GM21717 (cell line): ENCODE measurements at regions not wholly inside any gene's neighbourhood (a gene's known extent, or its start where the extent isn't known, plus 50 kb on each side); places are given as distances from the start of the nearest gene placed in this dataset.
A peak's percentile ranks its signal among the peaks of the same experiment; 100 is the strongest.

Experiments
- ATAC-seq: cut with Tn5 transposase; IDR thresholded peaks from one replicate; pipeline ENCODE4 v1.9.1; 2021; ENCODE audit warnings: mild to moderate bottlenecking, moderate library complexity; ENCODE audit not compliant: unreplicated experiment

DNA sequence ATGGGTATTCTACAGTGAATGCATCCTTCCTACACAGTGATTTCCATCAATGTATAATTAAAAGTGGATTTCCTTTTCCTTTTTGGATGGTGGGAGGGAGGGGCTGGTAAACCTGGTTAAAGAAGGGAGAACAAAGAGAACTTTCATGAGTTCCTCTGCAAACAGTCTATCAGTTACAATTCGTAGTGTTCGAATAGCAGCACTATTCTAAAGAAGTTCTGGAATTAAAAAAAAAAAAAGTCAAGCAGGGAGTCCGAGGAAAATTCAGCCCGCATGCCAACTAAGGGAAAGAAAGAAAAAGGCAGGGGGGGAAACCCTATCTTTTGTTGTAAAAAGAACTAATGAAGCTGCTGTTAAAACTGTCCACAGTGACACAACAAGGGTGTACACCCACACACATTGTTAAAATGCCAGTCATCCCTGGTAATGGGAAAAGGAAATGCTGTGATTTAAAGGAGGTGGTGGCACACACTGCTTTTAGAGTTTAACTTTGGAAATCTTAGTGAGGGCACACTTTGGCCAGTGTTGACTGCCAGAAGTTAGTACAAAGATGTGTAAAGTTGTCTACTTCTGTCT is 521.2 kb downstream of the ZIC1 start:
- ATAC-seq, result no peak

DNA sequence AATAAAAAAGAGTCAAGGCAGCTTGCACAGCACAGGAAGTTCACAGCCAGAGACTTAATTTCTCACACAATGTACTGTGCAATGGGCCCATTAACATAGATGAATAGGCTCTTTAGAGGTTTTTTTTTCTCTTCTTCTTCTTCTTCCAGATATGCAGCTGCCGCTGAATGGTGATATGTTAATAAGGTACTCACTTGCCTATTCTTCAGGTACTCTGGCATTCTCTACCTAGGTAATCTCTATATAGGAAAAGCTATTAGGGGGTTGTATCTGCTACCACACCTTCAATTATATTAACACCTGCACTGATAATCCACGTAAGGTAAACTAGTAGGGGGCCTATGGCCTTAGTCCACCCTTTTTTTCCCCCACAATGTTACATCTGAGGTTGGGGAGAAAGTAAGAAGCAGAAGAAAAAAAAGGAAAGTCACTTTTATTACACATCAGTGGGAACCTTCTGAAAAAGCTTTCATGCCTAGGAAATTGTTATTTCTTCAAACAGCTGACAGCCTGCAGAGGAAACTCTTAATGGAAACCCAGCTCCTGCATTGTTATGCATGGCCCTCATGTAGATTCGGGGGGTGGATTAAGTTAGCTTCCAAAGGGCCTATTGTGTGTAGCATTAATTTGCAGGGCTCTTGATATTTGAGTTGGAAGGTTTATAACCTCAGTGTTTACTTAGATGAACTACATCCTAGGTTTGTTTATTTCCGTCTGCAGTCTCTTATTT is 525.5 kb downstream of the ZIC1 start:
- ATAC-seq, result no peak

DNA sequence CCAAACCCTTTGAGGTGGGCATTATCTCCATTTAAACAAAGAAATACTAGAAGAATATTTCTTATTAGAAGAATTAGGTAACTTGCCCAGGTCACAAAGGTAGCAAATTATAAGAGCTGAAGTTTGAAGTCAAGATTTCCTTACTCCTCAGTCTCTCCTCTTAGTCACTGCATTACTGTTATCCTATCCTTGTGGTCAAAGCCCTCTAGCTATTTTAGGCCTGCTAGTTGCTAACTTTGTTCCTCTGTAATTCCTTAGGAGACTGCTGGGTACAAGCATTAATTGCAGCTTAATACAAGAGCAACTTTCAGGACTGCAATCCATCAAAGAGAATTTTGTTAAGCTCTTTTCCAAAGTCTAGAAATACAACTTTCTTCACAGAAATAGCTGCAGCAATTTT is 528.2 kb downstream of the ZIC1 start:
- no peak for ATAC-seq

DNA sequence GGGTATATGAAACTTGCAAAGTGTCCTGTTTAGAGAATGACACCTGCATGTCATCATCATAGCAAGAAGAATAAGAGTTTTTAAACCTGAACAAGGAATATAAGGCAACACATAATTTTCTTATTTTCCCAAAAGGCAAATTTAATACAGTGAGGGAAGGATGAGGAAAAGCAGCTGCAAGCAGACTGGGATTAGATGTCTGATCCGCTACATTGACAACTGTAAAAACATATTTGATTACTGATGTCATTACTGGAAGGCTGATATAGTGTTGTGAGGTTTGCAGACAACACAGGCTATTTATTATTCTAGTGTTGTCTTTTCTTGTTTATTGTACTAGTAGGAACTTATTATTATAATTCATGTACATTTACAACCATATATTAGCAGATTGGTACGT is 528.7 kb downstream of the ZIC1 start:
- ATAC-seq, result no peak

DNA sequence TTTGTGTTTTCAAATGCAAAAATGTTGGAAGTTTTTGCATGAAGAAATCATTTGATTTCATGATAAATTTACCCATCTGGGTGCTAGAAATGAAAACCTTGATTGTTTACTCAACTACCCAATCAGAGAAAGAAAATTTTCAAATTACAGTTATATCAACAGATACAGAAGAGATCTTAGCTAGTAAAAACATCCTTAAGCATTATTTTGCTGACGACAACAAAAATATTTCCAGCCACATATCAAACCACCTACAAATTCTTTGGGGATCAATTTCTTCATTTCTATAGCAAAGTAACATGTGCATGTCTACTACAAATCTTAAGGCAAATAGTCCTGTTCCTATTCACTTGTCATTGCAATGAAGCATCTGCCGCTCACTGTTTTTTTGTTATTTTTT is 530.3 kb downstream of the ZIC1 start:
- no peak for ATAC-seq

DNA sequence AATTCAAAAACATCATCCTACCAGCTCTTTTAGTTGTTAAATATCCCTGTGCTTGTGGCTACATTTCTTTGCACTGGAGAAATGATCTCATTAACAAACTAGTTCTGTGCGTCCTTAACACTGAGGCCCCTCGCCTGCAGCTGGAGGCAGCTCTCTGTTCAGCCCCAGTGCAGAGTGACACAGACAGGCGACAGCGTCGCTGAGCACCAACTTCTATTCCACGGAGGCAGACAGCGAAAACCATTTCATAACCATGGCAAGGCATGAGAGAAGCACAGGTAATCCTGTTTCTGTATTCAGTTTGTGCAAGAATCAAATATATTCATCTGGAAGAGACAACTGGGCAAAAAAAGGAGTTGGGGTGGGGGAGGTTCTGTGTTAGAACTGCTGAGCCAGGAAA is 530.7 kb downstream of the ZIC1 start:
- ATAC-seq, result no peak

DNA sequence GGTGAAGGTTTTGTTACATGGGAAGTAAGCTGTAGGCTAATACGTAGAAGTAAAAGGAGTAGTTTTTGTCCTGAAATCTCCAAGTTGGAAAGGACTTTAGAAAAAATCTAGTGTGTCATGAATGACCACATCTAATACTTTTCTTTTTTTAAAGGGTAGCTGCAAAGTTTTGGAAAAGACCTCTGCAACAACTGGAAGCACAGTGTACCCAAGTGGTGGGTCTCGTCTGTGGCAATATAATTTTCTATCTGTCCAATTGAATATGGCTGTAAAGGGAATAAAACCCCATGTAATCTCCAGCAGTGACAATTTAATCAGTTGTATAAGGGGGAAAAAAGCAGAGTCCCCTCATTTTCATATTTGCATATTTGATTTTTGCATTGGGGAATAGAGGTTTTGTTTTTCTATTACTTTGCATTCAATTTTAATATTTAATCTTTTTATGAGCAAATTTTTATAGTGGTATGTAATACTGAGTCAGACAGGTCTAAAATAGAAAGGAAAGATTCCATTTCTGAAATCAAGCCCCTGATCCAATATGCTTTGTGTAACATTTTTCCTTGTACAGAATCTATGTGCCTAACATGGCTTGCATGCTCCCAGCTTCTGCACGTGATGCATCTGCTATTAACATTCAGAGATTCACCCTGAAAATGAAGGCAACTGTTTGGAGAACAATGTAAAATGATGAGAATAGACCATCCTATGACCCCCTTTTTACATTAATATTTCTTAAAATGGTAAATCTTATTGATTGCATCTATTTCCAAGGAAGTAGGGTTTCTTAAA is 531.4 kb downstream of the ZIC1 start:
- no peak for ATAC-seq

GRCh38 chr3:147941969-147942368 is 532.8 kb downstream of the ZIC1 start:
- ATAC-seq, result no peak

DNA sequence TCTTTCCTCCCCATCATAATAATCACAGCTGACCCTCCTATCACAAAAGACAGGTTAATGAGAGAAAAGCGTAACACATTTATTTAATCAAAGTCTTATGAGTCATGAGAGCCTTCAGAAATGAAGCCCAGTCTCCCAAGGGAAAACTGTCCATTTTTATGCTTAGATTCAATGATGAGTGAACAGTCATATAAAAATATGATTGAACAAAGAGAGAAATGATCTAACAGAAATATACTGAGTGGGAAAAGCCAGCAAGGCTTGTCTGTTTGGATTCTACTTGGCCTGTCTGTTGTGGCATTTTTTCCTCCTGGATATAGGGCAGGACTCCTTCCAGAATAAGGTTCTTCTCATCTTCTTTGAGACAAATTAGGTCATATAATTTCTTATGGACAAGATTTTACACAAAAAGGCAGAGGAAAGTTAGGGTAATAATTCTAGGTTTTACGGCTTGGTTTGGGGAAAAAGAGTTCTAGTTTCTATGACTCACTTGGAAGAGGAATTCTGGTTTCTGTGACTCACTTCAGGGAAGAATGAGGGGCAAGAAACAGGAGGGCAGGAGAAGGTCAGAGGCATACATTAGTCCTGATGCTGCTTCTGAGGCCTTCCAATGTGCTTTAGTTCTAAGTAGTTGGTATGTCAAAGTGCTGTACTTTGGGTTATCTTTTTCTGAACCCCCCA is 534.2 kb downstream of the ZIC1 start:
- ATAC-seq, result no peak

GRCh38 chr3:147945968-147946519 is 536.9 kb downstream of the ZIC1 start:
- peak; percentile 81 for ATAC-seq

DNA sequence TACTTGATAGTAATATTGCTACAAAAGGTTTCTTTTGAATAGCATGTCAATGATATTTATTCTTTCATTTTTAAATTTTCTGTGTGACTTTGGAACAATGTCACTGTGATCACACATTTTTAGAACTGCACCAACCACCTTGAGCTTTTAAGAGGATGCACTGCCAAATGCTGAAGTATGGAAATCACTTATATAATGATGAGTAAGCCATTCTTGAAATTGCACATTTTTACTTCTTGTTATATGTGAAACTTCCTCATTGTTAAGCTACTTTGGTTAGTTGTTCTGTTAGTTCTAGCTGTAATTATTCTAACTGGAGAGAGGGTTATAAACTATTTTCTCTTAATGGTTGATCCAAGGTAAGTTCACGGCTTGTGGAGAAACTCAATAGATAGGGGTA is 547.5 kb downstream of the ZIC1 start:
- no peak for ATAC-seq

DNA sequence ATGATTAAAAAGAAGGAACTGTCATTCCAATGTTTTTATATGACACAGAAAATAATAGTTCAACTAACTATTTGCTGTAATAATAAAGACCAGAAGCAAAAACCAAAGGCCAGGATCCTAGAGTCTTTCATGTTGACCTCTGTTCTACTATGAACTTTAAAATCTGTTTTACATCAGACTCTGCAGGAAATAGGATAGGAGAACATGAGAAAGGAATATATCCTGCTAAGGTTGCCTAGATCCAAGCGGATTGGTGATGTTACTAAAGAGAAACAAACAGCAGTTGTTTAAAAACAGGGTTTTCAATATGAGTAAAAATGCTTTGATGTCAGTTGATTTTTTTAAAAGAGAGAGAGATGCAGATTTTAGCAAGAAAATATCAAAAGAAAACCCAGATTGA is 549.6 kb downstream of the ZIC1 start:
- no peak for ATAC-seq

- ATAC-seq, result no peak
Measured at GRCh38 chr3:147960786-147961185, 551.6 kb downstream of the ZIC1 start.

DNA sequence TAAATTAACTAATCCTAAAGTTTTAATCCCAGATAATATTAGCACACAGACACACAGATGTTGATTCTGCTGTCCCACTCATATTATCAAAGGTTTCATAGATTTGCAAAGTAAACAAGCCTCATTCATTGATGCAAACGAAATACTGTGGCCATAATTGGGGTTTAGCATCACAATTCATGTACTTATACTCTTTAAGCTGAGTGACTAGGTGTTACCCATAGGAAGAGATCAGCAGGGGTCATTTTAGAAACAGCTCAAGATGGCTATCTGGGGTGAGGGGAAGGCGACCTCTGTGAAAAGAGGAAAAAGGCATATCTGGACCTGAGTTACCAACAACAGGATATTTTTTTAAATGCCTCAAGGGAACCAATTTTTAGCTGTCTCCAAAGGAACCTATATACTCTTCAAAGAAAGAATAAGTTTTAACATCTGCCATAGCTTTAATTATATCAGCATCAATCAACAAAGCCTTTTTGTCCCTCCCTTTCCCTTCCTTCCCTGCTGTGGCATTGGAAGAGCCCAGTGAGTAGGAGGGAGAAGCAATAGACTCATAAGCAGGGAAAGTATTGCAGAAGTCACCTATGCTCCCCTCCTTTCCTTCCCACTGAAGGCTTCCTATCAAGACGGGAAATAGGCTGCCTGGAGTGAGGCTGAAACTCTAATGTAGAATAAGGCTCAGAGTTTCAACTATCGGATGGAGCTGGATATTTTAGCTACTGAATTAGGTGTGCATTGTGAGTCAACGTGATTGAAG is 553.4 kb downstream of the ZIC1 start:
- ATAC-seq, result no peak

GRCh38 chr3:147963711-147964110 is 554.5 kb downstream of the ZIC1 start:
- ATAC-seq, result no peak

DNA sequence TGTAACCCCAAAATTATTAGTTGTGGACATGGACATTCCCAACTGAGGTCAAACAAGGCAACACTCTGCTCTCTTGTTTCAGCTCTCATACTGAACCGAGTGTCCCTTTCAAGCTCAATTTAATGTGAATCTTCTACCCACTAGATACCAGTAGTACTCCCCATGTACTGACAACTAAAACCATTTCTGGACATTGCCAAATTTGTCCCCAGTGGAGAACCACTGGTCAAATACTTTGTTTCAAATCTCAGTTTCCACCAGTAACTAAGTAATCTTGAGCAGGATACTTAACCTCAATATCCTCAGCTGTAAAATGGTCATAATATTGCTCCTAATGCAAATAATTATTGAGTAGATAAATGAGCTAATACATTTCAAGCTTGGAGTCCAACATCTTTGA is 566.0 kb downstream of the ZIC1 start:
- no peak for ATAC-seq

GRCh38 chr3:147977001-147977400 is 567.8 kb downstream of the ZIC1 start:
- ATAC-seq, result no peak

GRCh38 chr3:147987549-147987948 is 578.4 kb downstream of the ZIC1 start:
- ATAC-seq, result no peak

DNA sequence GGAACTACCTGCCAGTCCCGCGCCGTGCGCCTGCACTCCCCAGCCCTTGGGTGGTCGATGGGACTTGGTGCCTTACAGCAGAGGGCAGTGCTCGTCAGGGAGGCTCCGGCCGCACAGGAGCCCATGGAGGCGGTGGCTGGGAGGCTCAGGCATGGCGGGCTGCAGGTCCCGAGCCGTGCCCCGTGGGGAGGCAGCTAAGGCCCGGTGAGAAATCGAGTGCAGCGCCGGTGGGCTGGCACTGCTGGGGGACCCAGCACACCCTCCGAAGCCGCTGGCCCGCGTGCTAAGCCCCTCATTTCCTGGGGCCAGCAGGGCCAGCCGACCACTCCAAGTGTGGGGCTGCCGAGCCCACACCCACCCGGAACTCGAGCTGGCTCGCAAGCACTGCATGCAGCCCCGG is 580.2 kb downstream of the ZIC1 start:
- no peak for ATAC-seq

- ATAC-seq, result no peak
Measured at GRCh38 chr3:148002705-148003205, 593.6 kb downstream of the ZIC1 start.
